ENCODE measurements at regions not wholly inside any gene's neighbourhood (a gene's known extent, or its start where the extent isn't known, plus 50 kb on each side); places are given as distances from the start of the nearest gene placed in this dataset.

DNA sequence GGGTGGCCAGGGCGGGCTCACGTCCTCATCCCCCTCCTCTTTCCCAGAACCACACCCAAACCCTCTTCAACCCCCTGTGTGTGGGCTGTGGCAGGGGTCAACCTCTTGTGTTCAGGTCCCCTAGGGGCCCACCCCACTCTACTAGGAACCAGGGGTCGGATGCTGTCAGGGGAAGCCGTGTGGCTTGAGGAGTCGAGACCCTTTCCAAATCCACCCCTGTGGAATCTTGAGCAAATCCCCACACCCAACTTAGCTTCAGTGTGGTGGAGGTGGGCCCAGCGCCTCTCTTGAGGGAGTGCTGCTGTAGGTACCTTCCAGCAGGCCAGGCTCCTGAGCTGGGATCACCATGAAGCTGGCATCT lies 121.5 kb downstream of the MRM1 start:
- TF ChIP-seq, protein P1, sequence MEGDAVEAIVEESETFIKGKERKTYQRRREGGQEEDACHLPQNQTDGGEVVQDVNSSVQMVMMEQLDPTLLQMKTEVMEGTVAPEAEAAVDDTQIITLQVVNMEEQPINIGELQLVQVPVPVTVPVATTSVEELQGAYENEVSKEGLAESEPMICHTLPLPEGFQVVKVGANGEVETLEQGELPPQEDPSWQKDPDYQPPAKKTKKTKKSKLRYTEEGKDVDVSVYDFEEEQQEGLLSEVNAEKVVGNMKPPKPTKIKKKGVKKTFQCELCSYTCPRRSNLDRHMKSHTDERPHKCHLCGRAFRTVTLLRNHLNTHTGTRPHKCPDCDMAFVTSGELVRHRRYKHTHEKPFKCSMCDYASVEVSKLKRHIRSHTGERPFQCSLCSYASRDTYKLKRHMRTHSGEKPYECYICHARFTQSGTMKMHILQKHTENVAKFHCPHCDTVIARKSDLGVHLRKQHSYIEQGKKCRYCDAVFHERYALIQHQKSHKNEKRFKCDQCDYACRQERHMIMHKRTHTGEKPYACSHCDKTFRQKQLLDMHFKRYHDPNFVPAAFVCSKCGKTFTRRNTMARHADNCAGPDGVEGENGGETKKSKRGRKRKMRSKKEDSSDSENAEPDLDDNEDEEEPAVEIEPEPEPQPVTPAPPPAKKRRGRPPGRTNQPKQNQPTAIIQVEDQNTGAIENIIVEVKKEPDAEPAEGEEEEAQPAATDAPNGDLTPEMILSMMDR (conservative IDR thresholded peaks at IDR 0.05; ENCODE audit: low read depth, low read length), result no peak
- no peak for TF ChIP-seq EZH2 (IDR thresholded peaks at IDR 0.05; ENCODE audit: low read length, unreplicated experiment)
- no peak for TF ChIP-seq EZH2phosphoT487 (IDR thresholded peaks at IDR 0.05; ENCODE audit: borderline replicate concordance, low read length)
